NCI-H82 treated with DMSO at 0.1 percent for 48 hours (cell line): ENCODE measurements at regions not wholly inside any gene's neighbourhood (a gene's known extent, or its start where the extent isn't known, plus 50 kb on each side); places are given as distances from the start of the nearest gene placed in this dataset.
A peak's percentile ranks its signal among the peaks of the same experiment; 100 is the strongest.

ENCODE experiments used
- DNase-seq: peaks from one replicate; lab custom pipeline; 2025; ENCODE audit not compliant: unreplicated experiment; lab: John Stamatoyannopoulos, UW

GRCh38 chr5:26674846-26675245 lies 363.5 kb downstream of the CDH9 start:
- no peak for DNase-seq

- DNase-seq: no peak
Measured at GRCh38 chr5:26669523-26669922, 368.9 kb downstream of the CDH9 start.

DNA sequence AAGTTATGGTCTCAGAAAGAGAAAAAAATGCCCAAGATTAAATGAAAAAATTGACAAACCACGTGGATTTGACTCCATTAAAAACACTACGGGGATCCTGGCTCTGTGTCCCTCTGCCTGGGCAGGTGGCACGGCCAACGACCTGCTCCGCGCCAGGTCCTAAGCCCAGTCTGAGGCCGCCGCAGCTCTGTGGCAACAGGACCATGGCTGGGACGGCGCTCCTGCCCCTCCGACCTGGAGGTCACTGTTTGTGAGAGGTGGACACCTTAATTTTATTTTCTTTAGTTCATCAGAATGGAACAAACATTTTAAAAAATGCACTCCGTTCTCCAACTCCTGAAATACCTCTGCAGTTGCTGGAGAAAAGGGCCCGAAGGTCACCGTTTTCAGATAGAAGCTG lies 369.4 kb downstream of the CDH9 start:
- no peak for DNase-seq

- DNase-seq: no peak
Measured at GRCh38 chr5:26666371-26666770, 372.0 kb downstream of the CDH9 start.

DNA sequence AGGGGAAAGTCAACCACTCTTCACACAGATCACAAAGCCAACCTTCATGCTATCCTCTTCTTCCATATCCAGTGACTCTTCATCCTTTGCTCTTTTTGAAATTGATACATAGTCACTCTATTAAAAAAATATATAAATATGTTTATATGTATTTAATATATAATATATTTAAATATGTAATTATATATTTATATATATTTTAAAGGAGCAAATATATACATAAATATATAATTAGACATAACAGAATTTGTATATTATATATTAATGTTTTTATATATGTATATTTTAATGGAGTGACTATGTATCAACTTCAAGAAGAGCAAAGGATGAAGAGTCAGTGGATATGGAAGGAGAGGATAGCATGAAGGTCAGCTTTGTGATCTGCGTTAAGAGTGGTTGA lies 374.9 kb downstream of the CDH9 start:
- DNase-seq: no peak

DNA sequence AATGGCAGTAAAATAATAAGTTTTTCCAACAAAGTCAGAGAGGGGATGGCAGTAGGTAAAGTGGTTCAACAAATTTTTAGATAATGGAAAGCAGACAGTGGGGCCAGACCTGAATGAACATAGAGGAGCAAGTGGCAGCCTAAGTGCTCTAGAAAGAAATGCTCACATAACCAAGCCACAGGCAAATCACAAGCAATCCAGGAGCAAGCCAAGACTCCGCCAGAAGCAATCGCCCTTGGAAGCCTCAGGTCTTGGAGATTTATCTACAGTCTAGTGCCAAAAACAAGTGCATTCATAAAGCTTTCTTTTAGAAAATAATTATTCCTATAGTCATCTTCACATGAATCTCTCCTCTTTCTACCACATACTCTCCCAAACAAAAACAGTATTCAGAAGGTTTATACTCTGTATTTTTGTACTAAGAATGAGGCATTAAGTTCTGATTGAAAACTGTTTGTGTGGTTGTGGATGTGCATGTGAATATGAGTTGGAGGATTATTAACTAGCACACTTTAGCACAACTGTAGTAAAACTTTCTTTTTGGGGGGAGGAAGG lies 375.5 kb downstream of the CDH9 start:
- DNase-seq: no peak

DNA sequence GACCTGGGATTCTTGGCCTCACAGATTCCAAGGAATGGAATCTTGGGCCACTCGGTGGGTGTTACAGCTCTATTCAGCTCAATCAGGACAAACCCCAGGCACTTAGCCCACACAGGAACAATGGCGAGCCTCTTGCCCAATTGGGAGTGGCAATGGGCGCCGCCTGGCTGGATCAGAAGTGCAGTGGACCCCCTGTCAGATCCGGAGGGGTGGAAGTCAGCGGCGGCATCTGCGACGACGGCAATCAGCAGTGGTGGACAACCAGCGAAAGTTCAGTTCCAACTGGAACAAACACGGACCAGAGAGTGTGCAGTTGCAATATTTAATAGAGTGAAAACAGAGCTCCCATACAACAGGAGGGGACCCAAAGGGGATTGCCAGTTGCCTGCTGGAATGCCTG lies 378.3 kb downstream of the CDH9 start:
- no peak for DNase-seq

- DNase-seq: no peak
Measured at GRCh38 chr5:26649000-26649399, 389.4 kb downstream of the CDH9 start.

DNA sequence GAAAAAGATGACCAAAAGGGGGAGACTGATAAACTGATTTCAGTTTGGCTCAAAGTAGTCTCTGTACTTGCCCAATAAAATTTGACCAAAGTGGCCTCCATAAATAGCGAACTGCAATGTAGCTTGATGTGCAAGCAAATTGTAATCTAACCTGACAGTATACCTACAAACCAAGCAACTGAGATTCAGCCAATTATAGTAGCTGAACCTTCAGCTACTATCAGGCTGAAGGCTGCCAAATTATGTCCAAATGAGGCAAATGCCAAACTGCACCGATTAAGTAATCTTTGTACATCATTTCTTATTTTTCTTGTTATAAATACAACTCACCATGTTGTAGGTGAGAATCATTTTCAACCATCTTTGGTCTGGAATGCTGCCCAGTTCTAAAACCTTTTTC lies 390.6 kb downstream of the CDH9 start:
- DNase-seq: no peak

DNA sequence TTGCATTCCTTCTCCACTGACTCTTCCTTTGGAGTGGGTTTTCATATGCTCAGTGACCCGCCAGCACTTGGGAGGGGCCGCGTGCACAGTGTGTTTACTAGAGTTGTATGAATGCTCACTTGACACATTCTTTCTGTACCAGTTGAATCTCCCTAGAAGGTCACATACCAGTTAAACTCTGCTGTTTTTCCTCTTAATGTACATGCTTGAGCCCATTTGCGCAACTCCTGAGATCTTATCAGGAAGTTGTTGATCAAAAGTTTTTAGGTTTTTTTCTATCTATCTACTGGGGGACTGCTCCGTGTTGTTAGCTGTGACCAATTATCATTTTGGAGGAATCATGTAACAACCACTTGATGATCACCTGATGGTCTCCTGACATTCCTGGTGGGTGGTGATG lies 392.7 kb downstream of the CDH9 start:
- DNase-seq: no peak

- DNase-seq: no peak
Measured at GRCh38 chr5:26641492-26641891, 396.9 kb downstream of the CDH9 start.

GRCh38 chr5:26625099-26625498 lies 413.3 kb downstream of the CDH9 start:
- no peak for DNase-seq

GRCh38 chr5:26622947-26623346 lies 415.4 kb downstream of the CDH9 start:
- no peak for DNase-seq

DNA sequence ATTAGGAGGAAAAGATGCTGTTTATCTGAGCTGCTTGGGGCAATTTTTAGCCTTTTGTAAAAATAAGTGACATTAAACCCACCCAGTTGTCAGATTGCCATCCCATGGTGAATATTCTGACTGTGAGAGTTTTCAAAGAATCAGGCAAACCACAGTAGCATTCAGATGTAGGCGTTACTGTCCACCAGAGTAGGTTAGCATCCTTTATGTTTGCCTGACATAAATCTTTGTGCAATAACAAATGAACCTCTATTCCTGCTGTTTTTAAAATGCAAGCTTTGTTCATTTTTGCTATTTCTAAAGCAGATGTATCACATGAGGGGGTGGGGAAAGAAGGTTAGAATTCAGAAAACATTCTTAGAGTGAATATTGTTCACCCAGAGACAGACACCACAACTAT lies 427.8 kb downstream of the CDH9 start:
- no peak for DNase-seq

DNA sequence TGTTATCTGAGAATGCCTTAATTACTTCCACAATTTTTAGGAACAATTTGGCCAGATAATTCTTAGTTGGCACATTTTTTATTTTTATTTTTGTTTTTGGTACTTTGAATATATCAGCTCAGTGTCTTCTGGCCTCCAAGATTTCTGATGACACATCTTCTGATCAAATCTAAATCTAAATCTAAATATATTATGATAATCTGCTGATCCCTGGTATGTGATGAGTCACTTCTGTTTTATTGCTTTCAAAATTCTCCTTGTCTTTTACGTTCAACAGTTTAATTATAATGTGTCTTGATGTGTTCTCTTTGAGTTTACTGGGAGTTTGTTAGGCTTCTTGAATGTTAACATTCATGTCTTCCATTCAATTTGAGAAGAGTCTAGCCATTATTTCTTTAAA lies 436.8 kb downstream of the CDH9 start:
- no peak for DNase-seq

GRCh38 chr5:26582350-26583045 lies 455.9 kb downstream of the CDH9 start:
- no peak for DNase-seq

- DNase-seq: no peak
Measured at GRCh38 chr5:26579712-26580111, 458.7 kb downstream of the CDH9 start.

GRCh38 chr5:26578002-26578401 lies 460.4 kb downstream of the CDH9 start:
- no peak for DNase-seq

- DNase-seq: no peak
Measured at GRCh38 chr5:26572480-26572879, 465.9 kb downstream of the CDH9 start.

DNA sequence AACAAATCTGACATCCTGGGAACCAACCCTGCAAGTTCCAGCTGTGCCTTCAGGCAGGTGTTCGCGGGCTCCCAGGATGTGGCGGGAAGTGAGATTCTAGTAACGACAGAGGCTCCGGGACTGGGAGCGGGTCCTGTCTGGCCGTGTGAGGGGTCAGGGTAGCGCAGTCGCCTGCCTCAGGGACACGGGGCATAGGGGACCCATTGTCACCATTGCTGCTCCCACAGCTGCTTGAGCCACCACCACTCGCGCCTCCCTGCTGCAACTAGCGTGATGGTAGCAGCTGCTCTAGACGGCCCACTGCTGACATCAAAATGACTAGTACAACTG lies 468.5 kb downstream of the CDH9 start:
- no peak for DNase-seq

GRCh38 chr5:26569241-26569928 lies 469.0 kb downstream of the CDH9 start:
- DNase-seq: no peak

DNA sequence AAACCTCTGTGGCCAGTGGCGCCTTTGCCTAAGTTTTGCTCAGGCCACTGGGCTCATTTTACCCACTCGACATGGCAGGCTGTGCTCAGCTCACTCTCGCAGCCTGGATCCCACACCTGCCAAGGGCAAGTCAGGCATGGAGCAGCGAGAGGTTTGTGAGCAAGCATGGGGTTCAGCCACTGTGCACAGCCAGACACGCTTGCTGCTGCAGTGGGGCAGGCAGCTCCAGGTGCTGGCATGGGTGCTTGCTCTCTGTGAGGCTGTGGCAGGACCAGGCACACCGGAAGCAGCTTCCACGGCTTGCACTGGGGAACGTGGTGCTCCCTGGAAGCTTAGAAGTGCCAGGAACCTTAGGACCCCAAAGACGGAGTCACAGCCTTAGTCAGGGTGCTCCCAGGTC lies 470.1 kb downstream of the CDH9 start:
- DNase-seq: no peak

- peak; percentile 1 for DNase-seq
Measured at GRCh38 chr5:26563979-26564378, 474.4 kb downstream of the CDH9 start.
